ENCODE measurements at regions not wholly inside any gene's neighbourhood (a gene's known extent, or its start where the extent isn't known, plus 50 kb on each side); places are given as distances from the start of the nearest gene placed in this dataset.

DNA sequence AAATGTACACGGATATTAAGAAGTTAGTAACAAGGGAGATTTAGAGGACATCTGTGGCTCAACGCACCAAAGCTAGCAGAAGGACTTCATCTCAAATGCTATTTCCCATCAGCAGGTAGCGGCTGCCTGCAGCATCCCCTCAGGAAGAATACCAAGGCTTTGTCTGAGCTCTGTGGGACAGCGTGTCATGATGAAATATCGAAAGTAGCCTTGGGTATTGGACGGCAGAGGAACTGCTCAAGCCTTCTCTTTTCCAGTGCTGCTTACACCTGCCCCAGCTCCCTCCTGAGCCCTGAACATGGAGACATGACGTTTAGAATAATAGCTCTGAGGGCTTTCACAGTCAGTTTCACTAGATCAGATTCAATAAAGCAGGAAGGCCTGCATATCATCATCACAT, 241.6 kb downstream of the SUCLG1 start:
- H3K4me3 ChIP-seq = no peak overlapping the region
- H3K27me3 ChIP-seq (ENCODE audit: low read depth) = no peaks in the 10 kb centered on the region
- intact Hi-C loops (cut with micrococcal nuclease) = no loop called here
- no peaks in the 10 kb centered on the region for H3K36me3 ChIP-seq
- no peak overlapping the region for H3K27ac ChIP-seq (replicated peaks)
- no peaks in the 10 kb centered on the region for H3K9me3 ChIP-seq (replicated peaks)
- H3K4me1 ChIP-seq = no peaks in the 10 kb centered on the region
- no peak for DNase-seq
- TF ChIP-seq, protein P1, sequence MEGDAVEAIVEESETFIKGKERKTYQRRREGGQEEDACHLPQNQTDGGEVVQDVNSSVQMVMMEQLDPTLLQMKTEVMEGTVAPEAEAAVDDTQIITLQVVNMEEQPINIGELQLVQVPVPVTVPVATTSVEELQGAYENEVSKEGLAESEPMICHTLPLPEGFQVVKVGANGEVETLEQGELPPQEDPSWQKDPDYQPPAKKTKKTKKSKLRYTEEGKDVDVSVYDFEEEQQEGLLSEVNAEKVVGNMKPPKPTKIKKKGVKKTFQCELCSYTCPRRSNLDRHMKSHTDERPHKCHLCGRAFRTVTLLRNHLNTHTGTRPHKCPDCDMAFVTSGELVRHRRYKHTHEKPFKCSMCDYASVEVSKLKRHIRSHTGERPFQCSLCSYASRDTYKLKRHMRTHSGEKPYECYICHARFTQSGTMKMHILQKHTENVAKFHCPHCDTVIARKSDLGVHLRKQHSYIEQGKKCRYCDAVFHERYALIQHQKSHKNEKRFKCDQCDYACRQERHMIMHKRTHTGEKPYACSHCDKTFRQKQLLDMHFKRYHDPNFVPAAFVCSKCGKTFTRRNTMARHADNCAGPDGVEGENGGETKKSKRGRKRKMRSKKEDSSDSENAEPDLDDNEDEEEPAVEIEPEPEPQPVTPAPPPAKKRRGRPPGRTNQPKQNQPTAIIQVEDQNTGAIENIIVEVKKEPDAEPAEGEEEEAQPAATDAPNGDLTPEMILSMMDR (IDR thresholded peaks at IDR 0.05; ENCODE audit: borderline replicate concordance) = no peak

DNA sequence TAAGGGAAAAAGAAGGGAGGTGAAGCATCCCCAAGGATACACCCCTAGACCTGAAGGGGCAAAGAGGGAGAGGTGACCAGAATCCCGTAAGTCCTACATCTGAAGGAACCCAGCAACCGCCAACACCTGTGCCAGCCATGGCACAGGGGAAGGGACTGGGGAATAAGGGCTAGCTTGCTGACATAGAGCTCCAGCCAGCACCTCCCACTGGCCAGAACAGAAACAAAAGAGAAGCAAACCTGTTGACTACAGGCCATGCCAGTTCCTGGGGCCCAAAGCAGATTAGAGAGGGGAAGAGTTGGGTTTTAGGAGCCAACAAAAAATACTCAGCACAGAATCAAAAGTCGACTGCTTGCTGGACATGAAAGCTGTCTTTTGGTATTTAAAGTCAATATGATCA, 244.6 kb downstream of the SUCLG1 start:
- Histone ChIP-seq H3K27me3 (ENCODE audit: low read depth) (peaks cover 7% of the 10 kb centered on the region), H3K9me3 (replicated peaks) (no peaks in the 10 kb centered on the region), H3K4me3 (no peak overlapping the region), H3K4me1 (no peaks in the 10 kb centered on the region), H3K27ac (replicated peaks) (no peak overlapping the region), H3K36me3 (no peaks in the 10 kb centered on the region)
- intact Hi-C loops (cut with micrococcal nuclease) = no loop called here
- no peak for DNase-seq
- TF ChIP-seq, protein P1 (IDR thresholded peaks at IDR 0.05; ENCODE audit: borderline replicate concordance) = no peak

DNA sequence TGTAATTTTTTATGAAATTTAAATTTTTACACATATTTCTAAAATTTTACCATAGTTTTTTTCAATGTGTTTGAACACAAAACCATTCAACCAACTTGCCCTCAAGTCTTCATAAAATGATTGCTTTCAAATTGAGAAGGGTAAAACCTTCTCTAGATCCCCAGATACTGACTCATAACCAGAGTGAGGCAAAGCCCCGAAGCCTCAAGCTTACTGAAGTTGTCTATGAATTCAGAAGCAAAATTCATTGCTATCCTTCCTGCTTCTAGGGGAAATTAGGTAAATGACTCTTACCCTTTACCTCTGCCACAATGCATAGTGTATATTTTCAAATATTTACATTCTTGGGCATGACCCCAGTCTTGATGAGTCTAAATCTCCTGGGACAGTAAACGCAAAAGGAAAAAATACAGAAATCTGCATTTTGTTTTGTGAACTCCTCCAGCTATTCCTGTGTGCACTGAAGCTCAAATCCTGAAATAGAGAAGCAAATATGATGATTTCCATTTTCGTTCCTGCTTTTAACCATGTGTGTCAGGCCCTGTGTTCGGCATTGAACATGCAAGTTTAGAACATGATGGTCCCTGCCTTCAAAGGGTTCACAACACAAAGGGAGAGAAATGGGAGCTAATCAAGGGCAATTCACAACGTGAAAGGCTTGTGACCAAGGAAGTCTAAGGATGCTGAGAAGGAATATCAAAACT, 246.3 kb downstream of the SUCLG1 start:
- intact Hi-C loops (cut with micrococcal nuclease) = no loop called here
- no peaks in the 10 kb centered on the region for H3K4me1 ChIP-seq

DNA sequence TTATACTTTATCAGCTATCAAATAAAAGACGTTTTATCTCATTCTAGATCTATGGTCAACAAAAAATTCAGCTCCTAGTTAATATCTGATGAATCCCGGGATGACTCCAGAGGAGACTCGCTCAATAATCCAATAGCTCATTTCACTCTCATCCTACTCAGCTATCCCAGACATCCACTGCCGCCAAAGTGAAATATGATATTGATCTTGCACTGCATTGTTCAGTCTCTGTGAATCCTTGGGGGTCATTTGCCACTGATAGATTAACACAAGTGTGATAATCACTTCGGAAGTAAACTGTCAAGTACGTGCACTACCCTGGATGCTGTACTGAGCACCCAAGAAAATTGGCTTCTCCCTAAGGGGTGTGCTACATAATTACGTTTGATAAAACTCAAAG, 249.1 kb downstream of the SUCLG1 start:
- Histone ChIP-seq H3K27me3 (ENCODE audit: low read depth) (peaks cover 7% of the 10 kb centered on the region), H3K36me3 (no peaks in the 10 kb centered on the region), H3K9me3 (replicated peaks) (no peaks in the 10 kb centered on the region), H3K4me3 (no peak overlapping the region), H3K27ac (replicated peaks) (no peak overlapping the region), H3K4me1 (no peaks in the 10 kb centered on the region)
- intact Hi-C loops (cut with micrococcal nuclease) = no loop called here
- TF ChIP-seq, protein P1 (IDR thresholded peaks at IDR 0.05; ENCODE audit: borderline replicate concordance) = no peak
- no peak for DNase-seq

More for the DNA sequence above, 246.3 kb downstream of the SUCLG1 start:
- Histone ChIP-seq H3K4me3 (no peak overlapping the region), H3K36me3 (no peaks in the 10 kb centered on the region), H3K27ac (replicated peaks) (no peak overlapping the region), H3K9me3 (replicated peaks) (no peaks in the 10 kb centered on the region), H3K27me3 (ENCODE audit: low read depth) (peaks cover 7% of the 10 kb centered on the region)
- DNase-seq = no peak
- TF ChIP-seq, protein P1 (IDR thresholded peaks at IDR 0.05; ENCODE audit: borderline replicate concordance) = no peak

DNA sequence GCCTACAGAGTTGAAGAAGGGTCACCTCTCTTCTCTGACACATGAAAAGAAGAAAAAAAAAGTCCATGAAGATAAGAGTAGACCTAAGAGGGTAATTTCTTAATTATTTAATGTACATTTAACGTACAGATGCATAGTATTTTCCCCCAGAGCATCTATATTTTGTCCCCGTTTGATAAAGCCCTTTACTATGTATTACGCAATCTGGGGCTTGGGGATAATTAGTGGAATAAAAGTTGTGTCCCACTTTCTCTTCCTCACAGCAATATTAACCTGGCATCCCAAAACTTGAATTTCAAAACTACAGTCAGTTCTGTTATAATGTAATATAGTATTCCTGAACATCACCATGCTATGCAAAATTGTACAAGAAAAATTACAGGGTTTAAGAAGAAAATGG, 254.1 kb downstream of the SUCLG1 start:
- intact Hi-C loops (cut with micrococcal nuclease) = no loop called here
- Histone ChIP-seq H3K27me3 (ENCODE audit: low read depth) (no peaks in the 10 kb centered on the region), H3K4me1 (no peaks in the 10 kb centered on the region), H3K36me3 (no peaks in the 10 kb centered on the region), H3K27ac (replicated peaks) (no peak overlapping the region), H3K4me3 (no peak overlapping the region), H3K9me3 (replicated peaks) (no peaks in the 10 kb centered on the region)
- TF ChIP-seq, protein P1 (IDR thresholded peaks at IDR 0.05; ENCODE audit: borderline replicate concordance) = no peak
- no peak for DNase-seq

All from left ventricle myocardium inferior (tissue), 1 donor.